ENCODE measurements at regions not wholly inside any gene's neighbourhood (a gene's known extent, or its start where the extent isn't known, plus 50 kb on each side); places are given as distances from the start of the nearest gene placed in this dataset.

GRCh38 chr1:163813251-163813650 is 491.5 kb downstream of the NUF2 start:
- DNase-seq (ENCODE audit: low spot score), result no peak

- DNase-seq (ENCODE audit: low spot score), result no peak
Observed at GRCh38 chr1:163820226-163820625, 498.5 kb downstream of the NUF2 start.

- no peak for DNase-seq (ENCODE audit: low spot score)
Observed at GRCh38 chr1:163820766-163821165, 499.0 kb downstream of the NUF2 start.

DNA sequence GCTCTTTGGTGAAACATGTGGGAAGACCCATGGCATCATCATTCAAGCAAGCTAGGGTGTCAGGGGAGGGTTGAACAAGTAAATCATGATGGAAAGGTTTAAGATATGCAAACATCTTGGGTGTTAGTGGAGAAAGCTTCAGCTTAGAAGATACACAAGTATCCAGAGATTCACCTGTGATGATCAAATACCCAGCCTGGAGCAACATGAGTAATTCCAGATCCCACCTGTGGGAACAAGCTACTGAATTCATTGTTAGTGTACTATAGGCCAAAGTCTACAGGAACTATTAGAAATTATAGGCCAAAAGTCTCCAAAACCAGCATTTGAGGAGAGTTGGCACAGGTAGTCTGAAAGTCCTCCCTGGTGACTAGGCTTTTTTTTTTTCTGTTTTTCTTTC is 499.9 kb downstream of the NUF2 start:
- no peak for DNase-seq (ENCODE audit: low spot score)

DNA sequence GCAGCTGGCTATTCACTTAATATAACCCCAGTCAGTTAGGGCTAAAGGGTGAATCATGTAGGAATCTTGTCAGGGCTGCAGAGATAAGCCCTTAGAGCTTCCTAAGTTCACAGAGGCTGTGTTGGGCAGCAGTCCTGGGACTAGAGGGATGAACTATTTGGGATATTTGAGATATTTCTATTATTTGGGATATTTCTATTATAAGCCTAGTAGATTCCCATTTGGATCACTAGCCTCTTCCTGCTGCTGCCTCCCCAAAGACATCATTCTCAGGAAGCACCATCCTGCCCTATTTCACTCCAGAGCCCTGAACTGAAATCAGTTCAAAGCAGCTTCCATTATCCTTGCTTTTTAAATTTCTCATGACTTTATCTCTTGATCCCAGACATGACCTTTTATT is 501.3 kb downstream of the NUF2 start:
- DNase-seq (ENCODE audit: low spot score), result no peak

- no peak for DNase-seq (ENCODE audit: low spot score)
Observed at GRCh38 chr1:163824006-163824405, 502.3 kb downstream of the NUF2 start.

DNA sequence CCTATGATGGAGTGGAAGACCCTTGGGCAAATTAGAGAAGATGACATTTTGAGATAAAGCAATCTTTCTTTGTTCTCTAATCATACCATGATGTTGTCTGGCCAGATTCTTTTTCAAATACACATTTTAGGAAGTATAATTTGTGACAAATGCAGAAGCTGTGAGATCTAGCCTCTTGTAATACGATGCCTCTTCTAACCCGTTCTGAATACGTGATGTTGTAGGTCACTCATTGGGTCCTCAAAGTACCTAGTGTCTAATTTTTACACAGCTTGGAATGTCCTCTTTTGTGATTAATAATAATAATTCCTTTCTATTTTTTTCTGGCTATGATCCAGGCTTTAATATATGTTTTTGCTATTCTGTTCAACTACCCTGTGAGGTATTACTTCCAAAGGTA is 502.7 kb downstream of the NUF2 start:
- no peak for DNase-seq (ENCODE audit: low spot score)

DNA sequence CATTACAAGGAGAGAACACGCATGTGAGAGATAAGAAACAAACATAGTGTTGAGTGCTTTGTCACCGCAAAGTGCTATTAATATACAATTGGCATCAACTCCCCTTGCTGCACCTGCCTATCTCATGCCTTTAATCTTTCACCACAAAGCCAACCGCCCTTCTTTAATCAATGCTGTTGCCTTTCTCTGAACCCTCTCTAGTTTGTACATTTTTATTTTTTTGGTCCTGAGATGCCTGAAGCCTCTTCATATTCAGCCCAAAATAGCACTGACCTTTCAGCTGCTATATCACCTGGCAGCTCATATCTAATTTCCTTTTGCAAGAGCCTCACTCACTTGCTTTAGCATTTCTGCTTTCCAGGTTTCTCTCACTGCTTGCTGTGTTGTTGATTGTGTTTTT is 504.7 kb downstream of the NUF2 start:
- no peak for DNase-seq (ENCODE audit: low spot score)

GRCh38 chr1:163834778-163835177 is 513.0 kb downstream of the NUF2 start:
- no peak for DNase-seq (ENCODE audit: low spot score)

GRCh38 chr1:163836481-163836880 is 514.7 kb downstream of the NUF2 start:
- no peak for DNase-seq (ENCODE audit: low spot score)

GRCh38 chr1:163837206-163837605 is 515.5 kb downstream of the NUF2 start:
- DNase-seq (ENCODE audit: low spot score), result no peak

DNA sequence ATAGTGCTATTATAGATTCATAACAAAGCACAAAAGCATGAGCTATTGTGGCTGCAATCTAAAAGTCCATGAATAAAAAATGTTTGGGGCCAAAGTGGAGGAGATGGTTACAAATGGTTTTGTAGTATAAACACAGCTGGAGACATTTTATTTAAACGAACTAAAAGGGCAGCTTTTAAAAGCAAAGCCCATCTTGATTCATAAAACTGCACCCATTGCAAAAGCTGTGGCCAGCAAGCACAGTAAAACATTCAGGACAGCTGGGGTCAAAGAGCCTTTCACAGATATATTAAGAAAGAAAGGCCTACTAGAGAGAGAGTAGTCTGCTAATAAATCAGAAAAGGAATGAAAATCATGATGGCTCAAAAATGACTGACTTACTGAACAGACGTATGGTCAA is 520.8 kb downstream of the NUF2 start:
- DNase-seq (ENCODE audit: low spot score), result no peak

- DNase-seq (ENCODE audit: low spot score), result no peak
Observed at GRCh38 chr1:163844459-163844858, 522.7 kb downstream of the NUF2 start.

- DNase-seq (ENCODE audit: low spot score), result no peak
Observed at GRCh38 chr1:163845279-163845678, 523.5 kb downstream of the NUF2 start.

DNA sequence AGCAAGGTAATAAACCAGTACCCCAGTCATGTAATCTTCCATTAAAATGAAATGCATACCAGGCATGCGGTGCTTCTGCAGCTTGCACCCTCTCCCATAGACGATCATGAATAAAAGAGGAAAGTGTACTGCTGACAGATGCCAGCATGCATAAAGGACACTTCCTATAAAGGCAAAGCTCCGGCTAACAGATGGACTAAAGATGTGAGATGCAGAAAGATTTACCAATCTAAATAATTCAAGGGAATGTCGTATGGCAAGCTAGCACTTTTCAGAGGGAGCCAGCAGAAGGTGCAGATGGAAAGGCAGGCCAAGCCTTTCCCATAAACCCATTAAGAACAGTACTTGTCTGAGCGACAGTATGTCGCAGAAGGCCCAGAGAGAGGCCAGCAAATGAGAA is 542.0 kb downstream of the NUF2 start:
- DNase-seq (ENCODE audit: low spot score), result peak; percentile 4

GRCh38 chr1:163864207-163864606 is 542.5 kb downstream of the NUF2 start:
- no peak for DNase-seq (ENCODE audit: low spot score)

- DNase-seq (ENCODE audit: low spot score), result no peak
Observed at GRCh38 chr1:163866564-163866963, 544.8 kb downstream of the NUF2 start.

GRCh38 chr1:163870666-163871065 is 548.9 kb downstream of the NUF2 start:
- DNase-seq (ENCODE audit: low spot score), result no peak

DNA sequence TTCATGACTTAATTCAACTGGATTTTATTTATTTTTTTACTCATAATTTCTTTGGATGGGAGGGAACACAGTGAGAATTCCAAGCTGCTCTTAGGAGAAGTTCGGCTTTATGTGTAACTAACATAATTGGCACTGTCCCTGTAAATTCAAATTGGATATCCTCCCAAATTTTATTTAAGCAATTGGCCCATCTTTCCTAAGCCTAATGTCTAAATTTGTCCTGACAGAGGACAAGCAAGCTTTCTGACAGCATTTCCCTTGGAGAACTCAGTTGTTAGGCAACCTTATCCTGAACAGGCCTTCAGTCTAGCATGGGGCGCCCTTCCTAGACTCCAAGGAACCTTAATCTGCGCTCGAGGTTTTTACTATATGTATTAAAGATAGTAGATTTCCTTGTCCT is 550.3 kb downstream of the NUF2 start:
- DNase-seq (ENCODE audit: low spot score), result no peak

DNA sequence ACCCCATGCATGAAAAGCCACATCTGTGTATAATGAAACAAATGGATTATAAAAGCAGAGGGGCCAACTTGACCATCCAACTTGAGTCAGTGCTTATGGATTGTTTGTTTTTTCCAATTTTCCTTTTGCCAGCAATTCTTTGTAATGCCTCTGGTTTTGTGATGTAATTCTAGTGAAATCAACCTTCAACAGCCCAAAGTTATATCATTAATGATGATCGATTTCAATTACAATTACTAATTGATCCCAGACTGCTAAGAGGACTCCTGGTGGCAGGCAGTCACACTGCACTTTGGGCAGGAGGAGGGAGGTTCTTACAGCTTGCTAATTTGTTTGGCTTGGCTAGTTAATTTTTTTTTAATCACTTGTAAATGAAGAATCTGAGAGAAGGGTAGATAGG is 552.3 kb downstream of the NUF2 start:
- DNase-seq (ENCODE audit: low spot score), result no peak

GRCh38 chr1:163875200-163875926 is 553.6 kb downstream of the NUF2 start:
- DNase-seq (ENCODE audit: low spot score), result no peak

DNA sequence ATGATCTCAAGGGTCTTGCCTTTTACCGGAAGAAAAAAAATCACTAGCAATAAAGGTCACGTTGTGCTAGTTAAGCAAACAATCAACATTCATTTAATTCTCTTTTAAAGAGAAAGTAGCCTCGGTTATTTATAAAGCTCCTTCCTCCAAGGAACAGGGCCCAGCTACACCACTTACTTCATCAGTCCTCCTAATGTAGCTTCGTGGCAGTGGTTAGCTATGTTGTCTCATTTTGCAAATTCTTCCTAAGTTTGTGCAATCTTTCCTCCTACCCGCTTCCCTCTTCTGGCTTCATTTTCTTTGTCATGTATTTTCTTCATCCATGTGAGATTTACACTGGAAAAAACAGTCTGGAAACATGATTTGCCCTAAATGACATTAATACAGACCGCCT is 554.2 kb downstream of the NUF2 start:
- no peak for DNase-seq (ENCODE audit: low spot score)

- DNase-seq (ENCODE audit: low spot score), result no peak
Observed at GRCh38 chr1:163876546-163876945, 554.8 kb downstream of the NUF2 start.

DNA sequence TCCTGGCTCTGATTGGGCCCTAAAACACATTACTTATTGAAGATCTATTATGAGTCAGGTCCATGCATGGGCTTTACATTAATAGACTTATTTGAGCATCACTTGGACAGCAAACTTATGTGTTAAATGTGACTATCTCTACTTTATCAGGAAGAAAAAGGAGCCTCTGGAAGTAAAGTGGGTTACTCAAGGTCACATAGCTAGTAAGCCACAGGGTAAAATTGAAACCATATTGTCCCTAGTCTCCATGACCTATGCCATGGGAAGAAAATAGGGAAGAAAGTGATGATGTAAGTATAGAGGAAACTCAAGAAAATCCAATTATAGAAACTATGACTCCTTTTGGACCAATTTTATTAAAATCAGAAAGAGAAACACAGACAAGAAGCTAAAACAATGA is 555.3 kb downstream of the NUF2 start:
- DNase-seq (ENCODE audit: low spot score), result no peak

GRCh38 chr1:163885510-163885909 is 563.8 kb downstream of the NUF2 start:
- DNase-seq (ENCODE audit: low spot score), result no peak

All from Ammon's horn (tissue), 1 donor.